ENCODE measurements at regions not wholly inside any gene's neighbourhood (a gene's known extent, or its start where the extent isn't known, plus 50 kb on each side); places are given as distances from the start of the nearest gene placed in this dataset.

GRCh38 chr7:106166651-106167342 is 54.7 kb upstream of the SYPL1 start:
- DNase-seq (ENCODE audit: low read depth in 2 of 2) = no peak

- no peak for DNase-seq (ENCODE audit: low read depth in 2 of 2)
Observed at GRCh38 chr7:106165337-106165736, 53.2 kb upstream of the SYPL1 start.

- no peak for DNase-seq (ENCODE audit: low read depth in 2 of 2)
Observed at GRCh38 chr7:106163257-106163656, 51.1 kb upstream of the SYPL1 start.

Measured in activated CD8-positive, alpha-beta memory T cell treated with anti-CD3 and anti-CD28 coated beads for 4 hours (primary cell).